Stimulated activated CD4-positive, alpha-beta T cell treated with anti-CD3 and anti-CD28 coated beads, TNF-alpha, amount 100 ng/mL, for 1 hour (primary cell): ENCODE measurements at regions not wholly inside any gene's neighbourhood (a gene's known extent, or its start where the extent isn't known, plus 50 kb on each side); places are given as distances from the start of the nearest gene placed in this dataset.

Experiments
- DNase-seq, 3 donors: peaks; one replicate each; pipeline ENCODE4 v3.0.0-alpha.2; 2020; ENCODE audit warnings: low read depth in 3 of 3, low spot score in 1 of 3

GRCh38 chr10:78919181-78919966 is 149.4 kb upstream of the ZMIZ1 start:
- no peak for DNase-seq

- DNase-seq: no peak
These were observed 148.8 kb upstream of the ZMIZ1 start for GRCh38 chr10:78920011-78920410.

DNA sequence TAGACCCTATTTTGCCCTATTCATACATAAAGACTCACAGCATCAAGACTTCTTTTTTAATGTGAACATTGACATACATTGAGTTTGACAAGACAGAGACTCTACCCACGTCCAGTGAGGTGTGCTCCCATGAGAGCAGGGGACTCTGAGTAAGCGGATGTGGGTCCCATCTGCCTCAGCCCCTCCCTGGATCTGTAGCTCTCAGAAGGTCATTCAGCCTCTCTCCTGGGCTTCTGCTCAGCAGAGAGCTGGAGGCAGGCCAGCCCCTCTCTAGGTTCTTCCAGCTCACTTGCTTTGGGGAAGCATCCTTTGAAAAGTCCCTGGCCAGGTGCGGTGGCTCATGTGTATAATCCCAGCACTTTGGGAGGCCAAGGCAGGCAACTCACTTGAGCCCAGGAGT is 146.9 kb upstream of the ZMIZ1 start:
- no peak for DNase-seq

DNA sequence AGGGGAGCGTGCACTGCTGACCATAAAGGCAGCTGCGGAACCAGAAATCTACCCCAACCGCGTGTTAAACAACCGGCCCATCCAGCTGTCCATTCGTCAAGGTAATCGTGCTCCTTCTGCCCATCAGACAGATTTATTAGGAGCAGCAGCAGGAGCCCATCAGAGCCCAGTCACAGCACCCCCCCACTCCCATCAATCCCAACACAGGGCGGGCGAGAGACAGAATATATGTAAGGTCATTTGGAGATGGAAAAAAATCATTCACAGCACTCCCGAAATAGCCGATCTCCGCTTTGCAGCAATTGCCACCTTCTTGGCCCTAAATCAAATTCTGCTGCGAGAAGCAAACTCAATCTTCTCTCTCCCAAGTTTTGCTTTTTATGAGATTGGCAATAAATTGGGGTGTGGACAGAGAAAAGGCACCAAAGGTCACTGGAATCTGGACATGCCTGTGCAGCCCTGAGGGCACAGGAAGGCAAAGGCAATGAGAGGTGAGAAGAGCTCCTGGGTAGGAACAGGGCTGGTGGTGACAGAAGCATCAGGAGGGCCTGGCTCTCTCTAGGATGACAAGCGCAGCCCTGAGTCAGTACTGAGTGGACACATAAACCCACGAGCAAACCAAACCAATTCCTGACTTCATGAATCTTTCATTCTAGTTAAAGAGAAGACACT is 145.0 kb upstream of the ZMIZ1 start:
- DNase-seq: no peak

DNA sequence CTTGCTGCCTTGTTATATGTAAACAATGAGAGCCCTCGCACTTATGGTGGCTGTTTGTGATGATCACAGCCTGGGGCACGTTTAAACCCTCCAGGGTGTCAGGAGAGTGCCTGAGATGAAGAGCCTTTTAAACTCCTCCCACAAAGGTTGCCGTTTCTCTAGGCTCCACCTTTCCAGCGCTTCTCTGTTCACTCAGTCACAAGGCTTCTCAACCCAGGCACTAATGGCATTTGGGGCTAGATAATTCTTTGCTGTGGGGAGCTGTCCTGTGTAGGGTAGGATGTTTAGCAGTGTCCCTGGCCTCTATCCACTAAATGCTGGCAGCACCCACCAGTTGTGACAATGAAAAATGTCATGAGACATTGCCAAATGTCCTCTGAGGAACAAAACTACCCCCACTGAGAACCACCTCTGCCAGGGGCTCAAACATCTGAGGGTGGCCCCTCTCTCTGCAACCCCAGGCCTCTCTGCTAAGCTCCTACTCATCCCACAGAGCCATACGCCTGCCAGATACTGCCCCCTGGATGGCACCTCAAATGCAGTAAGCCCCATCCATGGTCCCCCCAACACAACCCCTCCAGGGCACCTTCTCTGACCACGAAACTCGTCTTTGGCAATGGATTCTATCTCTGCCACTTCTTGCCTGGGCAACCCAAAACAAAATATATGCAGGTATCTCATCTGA is 144.3 kb upstream of the ZMIZ1 start:
- no peak for DNase-seq

- no peak for DNase-seq
These were observed 143.5 kb upstream of the ZMIZ1 start for GRCh38 chr10:78925275-78925674.

DNA sequence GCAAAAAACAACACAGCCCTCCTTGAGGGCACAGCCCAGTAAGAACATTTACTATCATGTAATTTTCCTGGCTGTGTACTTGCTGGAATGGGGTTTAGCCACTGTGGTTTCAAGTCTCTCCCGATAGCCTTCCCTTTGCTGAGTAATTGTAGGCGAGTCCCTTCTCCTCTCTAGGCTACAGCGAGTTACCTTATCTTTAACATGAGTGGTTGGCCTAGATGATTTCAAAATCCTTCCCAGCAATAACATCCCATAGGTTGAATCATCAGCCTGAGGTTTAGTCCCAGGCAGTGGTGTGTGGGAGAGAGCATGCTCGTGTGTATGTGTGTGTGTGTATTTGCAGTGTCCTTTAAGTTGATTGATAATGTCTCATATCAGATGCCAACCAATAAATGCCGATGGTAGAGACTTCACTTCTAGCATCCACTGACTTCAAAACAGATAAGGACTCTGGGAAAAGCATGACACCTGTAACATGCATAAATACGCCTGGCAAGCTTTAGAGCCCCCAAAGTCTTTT is 142.9 kb upstream of the ZMIZ1 start:
- DNase-seq: no peak

GRCh38 chr10:78927257-78927995 is 141.3 kb upstream of the ZMIZ1 start:
- no peak for DNase-seq

GRCh38 chr10:78928330-78928729 is 140.4 kb upstream of the ZMIZ1 start:
- no peak for DNase-seq

DNA sequence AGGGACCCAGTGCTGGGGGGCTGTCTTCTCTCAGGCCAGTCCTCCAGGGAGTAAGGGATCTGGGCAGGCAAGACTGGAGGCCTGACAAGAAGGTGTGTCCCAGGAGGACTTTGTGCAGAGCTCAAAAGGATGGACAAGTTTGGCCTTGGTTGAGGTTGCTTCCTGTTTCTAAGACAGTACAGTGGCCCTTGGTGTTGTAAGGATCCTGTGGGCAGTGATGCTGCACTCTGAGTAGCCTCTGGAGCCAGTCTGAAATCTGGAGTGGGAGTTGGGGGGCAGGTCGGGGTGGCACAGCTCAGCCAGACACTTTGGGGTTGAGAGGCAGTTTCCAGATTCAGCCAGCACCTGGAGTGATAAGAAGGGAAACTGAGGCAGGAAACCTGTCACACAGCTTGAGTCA is 139.2 kb upstream of the ZMIZ1 start:
- no peak for DNase-seq

DNA sequence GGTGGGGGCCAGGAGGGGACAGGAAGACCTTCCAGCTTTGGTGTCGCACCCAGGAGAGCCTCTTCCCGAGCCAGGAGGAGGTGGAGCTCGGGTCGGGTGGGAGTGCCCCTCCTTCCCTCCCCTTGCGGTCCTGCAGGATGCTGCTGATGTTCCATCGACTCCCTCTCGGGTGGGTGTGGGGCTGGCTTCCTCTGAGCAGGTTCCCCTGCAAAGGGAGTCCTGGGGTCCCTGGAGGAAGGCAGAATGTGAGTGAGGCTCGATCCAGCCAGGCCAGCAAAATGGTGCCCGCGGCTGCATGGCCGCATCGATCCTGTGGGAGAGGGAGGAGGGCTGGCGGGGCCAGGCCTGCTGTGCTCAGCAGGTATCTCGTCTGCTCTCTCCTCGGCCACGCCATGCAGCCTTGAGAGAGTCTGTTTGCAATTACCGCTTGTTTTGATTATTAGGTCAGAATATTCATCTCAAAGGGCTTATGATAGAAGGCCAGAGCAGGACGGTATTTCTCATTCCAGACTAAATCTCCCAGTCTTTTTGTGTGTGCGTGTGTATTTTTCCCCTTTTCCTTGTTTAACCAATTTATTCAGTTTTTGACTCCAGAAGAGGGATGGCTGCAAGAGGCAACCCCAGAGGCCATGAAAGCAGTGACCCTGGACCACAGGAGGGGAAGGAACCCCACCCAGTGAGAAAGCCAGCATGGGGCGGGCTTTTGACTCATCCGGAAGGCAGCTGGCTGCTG is 137.3 kb upstream of the ZMIZ1 start:
- no peak for DNase-seq

DNA sequence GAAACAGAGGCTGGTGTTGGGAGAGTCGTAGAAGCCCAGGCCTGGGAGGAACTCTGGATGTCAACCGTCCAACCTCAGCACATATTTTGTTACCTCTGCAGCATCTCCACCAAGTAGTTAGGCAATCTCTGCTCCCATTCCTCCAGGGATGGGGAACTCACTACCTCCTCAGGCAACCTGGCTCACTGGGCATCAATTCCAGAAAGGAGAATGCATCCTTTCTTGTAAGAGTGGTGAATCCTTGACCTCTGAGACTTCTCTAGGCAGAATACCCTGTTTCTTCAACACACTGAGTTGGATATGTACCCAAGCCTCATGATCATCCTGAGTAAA is 136.7 kb upstream of the ZMIZ1 start:
- no peak for DNase-seq

DNA sequence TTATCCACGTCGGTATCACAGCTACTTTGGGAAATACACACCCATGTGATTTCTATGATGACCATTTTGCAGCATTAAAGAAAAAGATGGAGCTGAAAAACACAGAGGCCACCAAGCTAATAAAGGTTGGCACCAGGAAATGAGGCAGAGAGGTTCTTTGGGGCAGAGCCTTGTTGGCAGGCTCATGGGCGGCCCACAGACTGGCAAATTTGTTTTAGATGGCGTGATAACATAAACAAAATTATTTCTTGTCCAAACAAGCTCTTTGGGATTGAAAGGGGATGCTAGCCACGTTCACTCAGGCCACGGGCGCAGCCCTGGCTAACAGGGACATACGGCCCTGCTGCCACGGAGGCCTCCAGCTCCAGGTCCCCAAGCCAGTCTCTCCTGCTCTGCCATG is 135.9 kb upstream of the ZMIZ1 start:
- no peak for DNase-seq

DNA sequence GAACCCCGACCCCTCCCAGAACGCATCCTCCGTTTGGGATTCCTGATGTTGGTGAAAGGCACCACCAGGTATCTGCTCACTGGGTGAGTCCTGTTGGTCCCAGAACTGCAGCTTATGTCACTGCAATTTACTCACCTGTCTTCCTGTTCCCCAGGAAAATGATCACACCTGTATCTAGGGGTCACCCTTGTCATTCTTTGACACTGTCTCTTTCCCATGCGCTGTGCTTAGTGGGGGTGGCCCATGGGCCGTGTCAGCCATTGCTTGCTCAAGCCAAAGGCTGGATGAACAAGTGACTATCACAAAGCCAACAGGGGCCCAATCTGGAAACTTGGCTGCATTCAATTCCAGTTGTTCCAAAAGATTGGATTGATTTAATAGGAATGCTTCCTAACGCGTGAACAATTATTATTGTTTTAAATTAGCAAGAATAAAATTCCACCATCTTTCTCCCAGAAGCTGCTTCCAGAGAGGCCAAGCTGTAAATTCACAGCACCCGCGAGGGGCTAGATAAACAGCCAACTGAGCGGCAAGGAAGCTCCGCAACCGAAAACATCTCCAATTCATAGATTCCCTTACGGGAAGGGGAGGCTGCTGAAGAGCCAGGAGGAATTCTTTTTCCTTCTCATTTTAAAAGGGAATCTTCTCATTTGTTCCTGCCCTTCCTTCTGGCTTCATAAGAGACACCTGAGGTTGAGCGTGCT is 134.8 kb upstream of the ZMIZ1 start:
- DNase-seq: no peak

GRCh38 chr10:78934532-78934898 is 134.3 kb upstream of the ZMIZ1 start:
- no peak for DNase-seq

GRCh38 chr10:78934994-78935602 is 133.7 kb upstream of the ZMIZ1 start:
- no peak for DNase-seq

GRCh38 chr10:78935697-78936407 is 132.9 kb upstream of the ZMIZ1 start:
- DNase-seq: no peak

DNA sequence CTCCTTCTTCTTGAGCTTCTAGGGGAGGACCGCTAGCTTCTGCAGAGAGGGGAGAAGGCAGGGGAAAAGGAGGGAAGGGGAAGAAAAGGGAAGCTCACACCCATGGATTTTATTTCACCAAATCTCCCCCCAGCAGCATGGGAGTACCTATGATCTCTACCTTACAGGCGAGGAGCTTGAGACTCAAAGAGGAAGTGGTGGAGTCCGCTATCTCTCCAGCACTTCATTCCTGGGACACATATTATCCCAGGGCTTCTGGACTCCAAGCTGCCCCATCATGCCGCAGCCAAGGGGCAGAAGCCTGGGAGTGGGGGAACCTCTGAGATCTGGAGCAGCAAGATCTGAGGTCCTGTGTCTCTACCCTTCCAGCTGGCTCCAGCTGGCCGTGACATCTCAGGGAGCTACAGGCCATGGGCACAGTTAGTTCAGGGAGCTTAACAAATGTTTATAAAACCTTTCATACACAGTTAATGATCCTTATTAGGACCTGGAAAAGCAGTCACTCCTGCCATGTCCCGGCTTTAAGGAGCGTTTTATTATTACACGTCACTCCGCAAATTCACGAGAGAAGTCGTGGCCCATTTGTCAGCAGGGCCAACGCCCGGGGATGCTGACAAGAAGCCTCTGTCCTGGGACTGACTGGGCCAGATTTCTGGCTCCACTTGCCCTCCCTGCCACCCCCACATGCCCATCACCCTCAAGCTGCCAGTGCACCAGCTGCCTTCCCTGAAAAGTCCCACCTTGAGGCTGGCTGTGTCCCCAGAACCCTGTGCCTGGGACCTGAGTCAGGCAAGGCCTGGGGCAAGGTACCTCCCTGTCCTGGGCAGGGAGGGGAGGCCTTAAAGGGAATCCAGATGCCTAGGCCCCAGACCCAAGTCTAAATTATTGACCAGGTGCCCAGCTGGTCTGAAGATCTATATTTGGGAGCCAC is 132.1 kb upstream of the ZMIZ1 start:
- no peak for DNase-seq
